H9 (cell line): ENCODE measurements at regions not wholly inside any gene's neighbourhood (a gene's known extent, or its start where the extent isn't known, plus 50 kb on each side); places are given as distances from the start of the nearest gene placed in this dataset.

Experiments
- DNase-seq: peaks from one replicate; pipeline ENCODE4 v3.0.0-alpha.2; 2017
- H2AFZ ChIP-seq: one replicate; pipeline ENCODE4 v1.6.1; 2013; ENCODE audit warnings: mild to moderate bottlenecking, low read length, control low read depth, moderate library complexity
- H2AK5ac ChIP-seq: 2 replicates; pipeline ENCODE4 v1.6.1; 2013; ENCODE audit warnings: low read length, control low read depth, mixed read lengths; ENCODE audit not compliant: insufficient read length
- H2BK120ac ChIP-seq: one replicate; pipeline ENCODE4 v1.6.1; 2013; ENCODE audit warnings: low read depth, mild to moderate bottlenecking, low read length, control low read depth, inconsistent platforms; ENCODE audit not compliant: poor library complexity, severe bottlenecking
- H2BK12ac ChIP-seq: 2 replicates; pipeline ENCODE4 v1.6.1; 2013; ENCODE audit warnings: low read length, control low read depth, mixed read lengths, low read depth; ENCODE audit not compliant: insufficient read length
- H2BK15ac ChIP-seq: 2 replicates; pipeline ENCODE4 v1.6.1; 2013; ENCODE audit warnings: low read depth, low read length, control low read depth
- H2BK20ac ChIP-seq: one replicate; pipeline ENCODE4 v1.6.1; 2013; ENCODE audit warnings: low read depth, mild to moderate bottlenecking, low read length, control low read depth, inconsistent platforms; ENCODE audit not compliant: poor library complexity, severe bottlenecking
- H2BK5ac ChIP-seq: 2 replicates; pipeline ENCODE4 v1.6.1; 2013; ENCODE audit warnings: low read length, control low read depth, mixed read lengths; ENCODE audit not compliant: insufficient read length
- H3K14ac ChIP-seq: 2 replicates; pipeline ENCODE4 v1.6.1; 2013; ENCODE audit warnings: low read length, control low read depth; ENCODE audit not compliant: insufficient read depth
- H3K18ac ChIP-seq: 2 replicates; pipeline ENCODE4 v1.6.1; 2013; ENCODE audit warnings: low read depth, mild to moderate bottlenecking, mixed read lengths, low read length, control low read depth; ENCODE audit not compliant: insufficient read length
- H3K23ac ChIP-seq: 2 replicates; pipeline ENCODE4 v1.6.1; 2013; ENCODE audit warnings: low read length, control low read depth, mixed read lengths, low read depth; ENCODE audit not compliant: insufficient read length
- H3K23me2 ChIP-seq: 2 replicates; pipeline ENCODE4 v1.6.1; 2013; ENCODE audit warnings: low read depth, mild to moderate bottlenecking, mixed read lengths, low read length, control low read depth; ENCODE audit not compliant: insufficient read length, poor library complexity, severe bottlenecking
- H3K27ac ChIP-seq: 2 replicates; pipeline ENCODE4 v1.5.1; 2013; ENCODE audit warnings: low read length, control low read depth, mixed read lengths, low read depth; ENCODE audit not compliant: insufficient read length
- H3K27me3 ChIP-seq: 2 replicates; pipeline ENCODE4 v1.6.1; 2013; ENCODE audit warnings: low read length, control low read depth, inconsistent platforms; ENCODE audit not compliant: insufficient read depth
- H3K4ac ChIP-seq: 2 replicates; pipeline ENCODE4 v1.6.1; 2013; ENCODE audit warnings: low read depth, mild to moderate bottlenecking, control low read depth, inconsistent platforms, low read length, moderate library complexity
- H3K4me1 ChIP-seq: 2 replicates; pipeline ENCODE4 v1.6.1; 2013; ENCODE audit warnings: low read length, control low read depth, inconsistent platforms; ENCODE audit not compliant: insufficient read depth
- H3K4me2 ChIP-seq: 2 replicates; pipeline ENCODE4 v1.6.1; 2013; ENCODE audit warnings: low read length, control low read depth, mixed read lengths; ENCODE audit not compliant: insufficient read length, insufficient read depth
- H3K56ac ChIP-seq: 2 replicates; pipeline ENCODE4 v1.6.1; 2013; ENCODE audit warnings: low read depth, mild to moderate bottlenecking, mixed read lengths, low read length, control low read depth; ENCODE audit not compliant: insufficient read length
- H3K79me1 ChIP-seq: 2 replicates; pipeline ENCODE4 v1.6.1; 2013; ENCODE audit warnings: low read depth, mild to moderate bottlenecking, moderate library complexity, low read length, control low read depth, inconsistent platforms; ENCODE audit not compliant: insufficient read depth, poor library complexity, severe bottlenecking
- H3K79me2 ChIP-seq: 2 replicates; pipeline ENCODE4 v1.6.1; 2013; ENCODE audit warnings: low read length, control low read depth, inconsistent platforms; ENCODE audit not compliant: insufficient read depth
- H3K9ac ChIP-seq: 2 replicates; pipeline ENCODE4 v1.6.1; 2013; ENCODE audit warnings: low read length, control low read depth, mixed read lengths; ENCODE audit not compliant: insufficient read length; ENCODE audit errors: extremely low read depth
- H3K9me3 ChIP-seq: one replicate; pipeline ENCODE4 v1.6.1; 2013; ENCODE audit warnings: low read depth, low read length, inconsistent platforms; ENCODE audit not compliant: control insufficient read depth
- H3T11ph ChIP-seq: one replicate; pipeline ENCODE4 v1.6.1; 2013; ENCODE audit warnings: mild to moderate bottlenecking, low read length, control low read depth, inconsistent platforms
- H4K20me1 ChIP-seq: one replicate; pipeline ENCODE4 v1.6.1; 2013; ENCODE audit not compliant: control insufficient read depth, insufficient read length, insufficient read depth
- H4K5ac ChIP-seq: 2 replicates; pipeline ENCODE4 v1.6.1; 2013; ENCODE audit warnings: low read depth, mild to moderate bottlenecking, mixed read lengths, low read length, control low read depth; ENCODE audit not compliant: insufficient read length
- H4K8ac ChIP-seq: replicated peaks from 2 replicates; pipeline ENCODE4 v1.6.1; 2013; ENCODE audit warnings: low read length, control low read depth, mixed read lengths, low read depth; ENCODE audit not compliant: insufficient read length
- H4K91ac ChIP-seq: 2 replicates; pipeline ENCODE4 v1.6.1; 2013; ENCODE audit warnings: low read depth, mild to moderate bottlenecking, moderate library complexity, mixed read lengths, low read length, control low read depth; ENCODE audit not compliant: insufficient read length
- H3K27ac Mint-ChIP-seq, 3 experiments: 2 replicates in 2 of 3; 3 replicates in 1 of 3; pipeline ENCODE4 v1.8.0; 2020 to 2021; ENCODE audit warnings: mixed read lengths in 3 of 3, mild to moderate bottlenecking in 1 of 3, moderate library complexity in 1 of 3
- H3K27me3 Mint-ChIP-seq: 2 replicates; pipeline ENCODE4 v1.8.0; 2021; ENCODE audit warnings: low read depth, mild to moderate bottlenecking, moderate library complexity, mixed read lengths
- H3K36me3 Mint-ChIP-seq, 3 experiments: 2 replicates in 2 of 3; 3 replicates in 1 of 3; pipeline ENCODE4 v1.8.0; 2020 to 2021; ENCODE audit warnings: low read depth in 3 of 3, mixed read lengths in 3 of 3; ENCODE audit not compliant: insufficient read depth in 1 of 3
- H3K4me1 Mint-ChIP-seq, 2 experiments: 2 replicates each; pipeline ENCODE4 v1.8.0; 2020; ENCODE audit warnings: mixed read lengths in 2 of 2
- H3K4me3 Mint-ChIP-seq, 2 experiments: 2 replicates in 1 of 2; 3 replicates in 1 of 2; pipeline ENCODE4 v1.8.0; 2020 to 2021; ENCODE audit warnings: mild to moderate bottlenecking in 2 of 2, mixed read lengths in 2 of 2, moderate library complexity in 1 of 2
- H3K9me3 Mint-ChIP-seq, 2 experiments: 2 replicates in 1 of 2; 3 replicates in 1 of 2; pipeline ENCODE4 v1.8.0; 2020; ENCODE audit warnings: mild to moderate bottlenecking in 2 of 2, mixed read lengths in 2 of 2, moderate library complexity in 1 of 2
- WGBS: extraction: QIAGEN DNeasy Blood & Tissue Kit; methylation state at CpG from one replicate; pipeline ENCODE4 v1.1.7; 2013; ENCODE audit warnings: missing lambda C conversion rate, low lambda C conversion rate, mixed read lengths; ENCODE audit not compliant: insufficient read length; ENCODE audit errors: extremely low coverage; 5-methylcytosine and 5-hydroxymethylcytosine counted together
- TF ChIP-seq, protein P1 (sequence below): fragments of 200-600 bp; sonication (generic); conservative IDR thresholded peaks from 3 replicates; pipeline ENCODE4 v1.8.0; 2021; ENCODE audit warnings: antibody characterized with exemption, mild to moderate bottlenecking

DNA sequence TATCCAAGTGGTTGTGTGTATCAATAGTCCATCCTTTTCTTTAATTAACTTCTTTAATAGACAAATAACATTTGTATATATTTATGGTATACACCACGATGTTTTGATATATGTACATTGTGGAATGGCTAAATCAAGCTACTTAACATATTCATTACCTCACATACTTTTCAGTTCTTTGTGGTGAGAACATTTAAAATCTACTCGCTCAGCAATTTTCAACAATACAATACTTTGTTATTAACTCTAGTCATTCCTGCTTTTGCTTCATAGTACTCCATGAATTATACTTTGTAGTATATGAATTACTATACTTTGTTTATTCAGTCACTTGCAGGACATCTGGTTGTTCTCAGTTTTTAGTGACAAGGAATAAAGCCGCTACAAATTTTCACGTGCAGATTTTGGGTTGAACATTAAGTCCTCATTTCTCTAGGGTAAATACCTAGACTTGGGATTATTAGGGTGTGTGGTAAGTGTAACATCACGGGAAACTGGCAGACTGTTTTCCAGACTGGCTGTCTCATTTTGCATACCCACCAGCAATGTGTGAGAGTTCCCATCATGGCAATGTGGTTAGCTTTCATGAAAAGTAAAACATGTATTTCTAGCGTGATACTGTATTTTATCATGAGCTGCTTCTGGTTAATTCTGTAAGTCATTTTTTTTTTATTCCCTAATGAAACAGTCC is 354.4 kb upstream of the WWC1 start:
- Histone ChIP-seq H2BK20ac (no peak overlapping the region), H3K9me3 (no peaks in the 10 kb centered on the region), H4K20me1 (no peaks in the 10 kb centered on the region), H2AK5ac (no peak overlapping the region), H3K23me2 (no peaks in the 10 kb centered on the region), H3K9ac (no peak overlapping the region), H3K79me1 (no peaks in the 10 kb centered on the region), H3K4ac (no peak overlapping the region), H2AFZ (no peak overlapping the region), H3K79me2 (no peaks in the 10 kb centered on the region), H2BK5ac (no peak overlapping the region), H4K8ac (no peak overlapping the region), H3K14ac (no peak overlapping the region), H3K27ac (no peak overlapping the region), H3K4me1 (no peaks in the 10 kb centered on the region), H4K91ac (no peak overlapping the region), H2BK120ac (no peak overlapping the region), H3K23ac (no peak overlapping the region), H3K27me3 (no peaks in the 10 kb centered on the region), H3T11ph (no peak overlapping the region), H3K56ac (no peak overlapping the region), H3K4me2 (no peak overlapping the region), H4K5ac (no peak overlapping the region), H2BK12ac (no peak overlapping the region), H3K18ac (no peak overlapping the region), H2BK15ac (no peak overlapping the region)
- H3K4me1 Mint-ChIP-seq = no peaks in the 10 kb centered on the region
- no peak overlapping the region for H3K27ac Mint-ChIP-seq
- no peaks in the 10 kb centered on the region for H3K36me3 Mint-ChIP-seq
- H3K9me3 Mint-ChIP-seq = no peaks in the 10 kb centered on the region
- no CpG with 5 or more reads among the region's 6 CpGs for WGBS
- DNase-seq = no peak
- no peak overlapping the region for H3K4me3 Mint-ChIP-seq
- TF ChIP-seq, protein P1, sequence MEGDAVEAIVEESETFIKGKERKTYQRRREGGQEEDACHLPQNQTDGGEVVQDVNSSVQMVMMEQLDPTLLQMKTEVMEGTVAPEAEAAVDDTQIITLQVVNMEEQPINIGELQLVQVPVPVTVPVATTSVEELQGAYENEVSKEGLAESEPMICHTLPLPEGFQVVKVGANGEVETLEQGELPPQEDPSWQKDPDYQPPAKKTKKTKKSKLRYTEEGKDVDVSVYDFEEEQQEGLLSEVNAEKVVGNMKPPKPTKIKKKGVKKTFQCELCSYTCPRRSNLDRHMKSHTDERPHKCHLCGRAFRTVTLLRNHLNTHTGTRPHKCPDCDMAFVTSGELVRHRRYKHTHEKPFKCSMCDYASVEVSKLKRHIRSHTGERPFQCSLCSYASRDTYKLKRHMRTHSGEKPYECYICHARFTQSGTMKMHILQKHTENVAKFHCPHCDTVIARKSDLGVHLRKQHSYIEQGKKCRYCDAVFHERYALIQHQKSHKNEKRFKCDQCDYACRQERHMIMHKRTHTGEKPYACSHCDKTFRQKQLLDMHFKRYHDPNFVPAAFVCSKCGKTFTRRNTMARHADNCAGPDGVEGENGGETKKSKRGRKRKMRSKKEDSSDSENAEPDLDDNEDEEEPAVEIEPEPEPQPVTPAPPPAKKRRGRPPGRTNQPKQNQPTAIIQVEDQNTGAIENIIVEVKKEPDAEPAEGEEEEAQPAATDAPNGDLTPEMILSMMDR = no peak
- H3K27me3 Mint-ChIP-seq = no peaks in the 10 kb centered on the region
